ENCODE measurements at regions not wholly inside any gene's neighbourhood (a gene's known extent, or its start where the extent isn't known, plus 50 kb on each side); places are given as distances from the start of the nearest gene placed in this dataset.

DNA sequence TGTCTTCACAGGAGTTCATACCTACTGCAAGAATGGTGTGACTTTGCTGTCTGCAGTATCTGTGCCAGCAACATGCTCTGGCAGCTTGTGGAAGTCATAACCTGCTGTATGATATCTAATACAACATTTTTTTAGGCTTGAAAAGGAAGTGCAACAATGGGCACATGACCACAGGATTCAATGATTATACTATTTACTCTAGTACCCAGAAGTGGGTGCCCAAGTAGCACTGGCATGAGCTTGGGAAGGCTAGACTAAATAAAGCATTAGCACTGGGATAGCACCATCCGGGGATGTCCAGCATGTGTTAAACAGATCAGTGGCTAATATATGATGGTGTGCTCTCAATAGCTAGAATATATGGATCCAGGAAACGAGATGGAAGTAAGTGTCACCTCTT, 98.6 kb upstream of the PDE4B start:
- TF ChIP-seq, protein P1, sequence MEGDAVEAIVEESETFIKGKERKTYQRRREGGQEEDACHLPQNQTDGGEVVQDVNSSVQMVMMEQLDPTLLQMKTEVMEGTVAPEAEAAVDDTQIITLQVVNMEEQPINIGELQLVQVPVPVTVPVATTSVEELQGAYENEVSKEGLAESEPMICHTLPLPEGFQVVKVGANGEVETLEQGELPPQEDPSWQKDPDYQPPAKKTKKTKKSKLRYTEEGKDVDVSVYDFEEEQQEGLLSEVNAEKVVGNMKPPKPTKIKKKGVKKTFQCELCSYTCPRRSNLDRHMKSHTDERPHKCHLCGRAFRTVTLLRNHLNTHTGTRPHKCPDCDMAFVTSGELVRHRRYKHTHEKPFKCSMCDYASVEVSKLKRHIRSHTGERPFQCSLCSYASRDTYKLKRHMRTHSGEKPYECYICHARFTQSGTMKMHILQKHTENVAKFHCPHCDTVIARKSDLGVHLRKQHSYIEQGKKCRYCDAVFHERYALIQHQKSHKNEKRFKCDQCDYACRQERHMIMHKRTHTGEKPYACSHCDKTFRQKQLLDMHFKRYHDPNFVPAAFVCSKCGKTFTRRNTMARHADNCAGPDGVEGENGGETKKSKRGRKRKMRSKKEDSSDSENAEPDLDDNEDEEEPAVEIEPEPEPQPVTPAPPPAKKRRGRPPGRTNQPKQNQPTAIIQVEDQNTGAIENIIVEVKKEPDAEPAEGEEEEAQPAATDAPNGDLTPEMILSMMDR (IDR thresholded peaks at IDR 0.05; ENCODE audit: low read depth, low read length, missing input control) = no peak
- no peak for TF ChIP-seq HNF4A (conservative IDR thresholded peaks at IDR 0.05)
- TF ChIP-seq, protein P2, sequence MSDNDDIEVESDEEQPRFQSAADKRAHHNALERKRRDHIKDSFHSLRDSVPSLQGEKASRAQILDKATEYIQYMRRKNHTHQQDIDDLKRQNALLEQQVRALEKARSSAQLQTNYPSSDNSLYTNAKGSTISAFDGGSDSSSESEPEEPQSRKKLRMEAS (IDR thresholded peaks at IDR 0.05) = no peak
- TF ChIP-seq, protein P3, sequence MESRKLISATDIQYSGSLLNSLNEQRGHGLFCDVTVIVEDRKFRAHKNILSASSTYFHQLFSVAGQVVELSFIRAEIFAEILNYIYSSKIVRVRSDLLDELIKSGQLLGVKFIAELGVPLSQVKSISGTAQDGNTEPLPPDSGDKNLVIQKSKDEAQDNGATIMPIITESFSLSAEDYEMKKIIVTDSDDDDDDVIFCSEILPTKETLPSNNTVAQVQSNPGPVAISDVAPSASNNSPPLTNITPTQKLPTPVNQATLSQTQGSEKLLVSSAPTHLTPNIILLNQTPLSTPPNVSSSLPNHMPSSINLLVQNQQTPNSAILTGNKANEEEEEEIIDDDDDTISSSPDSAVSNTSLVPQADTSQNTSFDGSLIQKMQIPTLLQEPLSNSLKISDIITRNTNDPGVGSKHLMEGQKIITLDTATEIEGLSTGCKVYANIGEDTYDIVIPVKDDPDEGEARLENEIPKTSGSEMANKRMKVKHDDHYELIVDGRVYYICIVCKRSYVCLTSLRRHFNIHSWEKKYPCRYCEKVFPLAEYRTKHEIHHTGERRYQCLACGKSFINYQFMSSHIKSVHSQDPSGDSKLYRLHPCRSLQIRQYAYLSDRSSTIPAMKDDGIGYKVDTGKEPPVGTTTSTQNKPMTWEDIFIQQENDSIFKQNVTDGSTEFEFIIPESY (IDR thresholded peaks at IDR 0.05) = no peak
- no peak for TF ChIP-seq HNF4G (IDR thresholded peaks at IDR 0.05)
- TF ChIP-seq RXRA (IDR thresholded peaks at IDR 0.05) = no peak
- TF ChIP-seq SP1 (IDR thresholded peaks at IDR 0.05) = no peak
- TF ChIP-seq FOXA1 (IDR thresholded peaks at IDR 0.05) = no peak
- no peak for TF ChIP-seq RAD21 (IDR thresholded peaks at IDR 0.05)
- no peak for TF ChIP-seq GABPA (IDR thresholded peaks at IDR 0.05 in 1 of 2, conservative IDR thresholded peaks at IDR 0.05 in 1 of 2)
- no peak for TF ChIP-seq JUND (IDR thresholded peaks at IDR 0.05)
- TF ChIP-seq, protein P4, sequence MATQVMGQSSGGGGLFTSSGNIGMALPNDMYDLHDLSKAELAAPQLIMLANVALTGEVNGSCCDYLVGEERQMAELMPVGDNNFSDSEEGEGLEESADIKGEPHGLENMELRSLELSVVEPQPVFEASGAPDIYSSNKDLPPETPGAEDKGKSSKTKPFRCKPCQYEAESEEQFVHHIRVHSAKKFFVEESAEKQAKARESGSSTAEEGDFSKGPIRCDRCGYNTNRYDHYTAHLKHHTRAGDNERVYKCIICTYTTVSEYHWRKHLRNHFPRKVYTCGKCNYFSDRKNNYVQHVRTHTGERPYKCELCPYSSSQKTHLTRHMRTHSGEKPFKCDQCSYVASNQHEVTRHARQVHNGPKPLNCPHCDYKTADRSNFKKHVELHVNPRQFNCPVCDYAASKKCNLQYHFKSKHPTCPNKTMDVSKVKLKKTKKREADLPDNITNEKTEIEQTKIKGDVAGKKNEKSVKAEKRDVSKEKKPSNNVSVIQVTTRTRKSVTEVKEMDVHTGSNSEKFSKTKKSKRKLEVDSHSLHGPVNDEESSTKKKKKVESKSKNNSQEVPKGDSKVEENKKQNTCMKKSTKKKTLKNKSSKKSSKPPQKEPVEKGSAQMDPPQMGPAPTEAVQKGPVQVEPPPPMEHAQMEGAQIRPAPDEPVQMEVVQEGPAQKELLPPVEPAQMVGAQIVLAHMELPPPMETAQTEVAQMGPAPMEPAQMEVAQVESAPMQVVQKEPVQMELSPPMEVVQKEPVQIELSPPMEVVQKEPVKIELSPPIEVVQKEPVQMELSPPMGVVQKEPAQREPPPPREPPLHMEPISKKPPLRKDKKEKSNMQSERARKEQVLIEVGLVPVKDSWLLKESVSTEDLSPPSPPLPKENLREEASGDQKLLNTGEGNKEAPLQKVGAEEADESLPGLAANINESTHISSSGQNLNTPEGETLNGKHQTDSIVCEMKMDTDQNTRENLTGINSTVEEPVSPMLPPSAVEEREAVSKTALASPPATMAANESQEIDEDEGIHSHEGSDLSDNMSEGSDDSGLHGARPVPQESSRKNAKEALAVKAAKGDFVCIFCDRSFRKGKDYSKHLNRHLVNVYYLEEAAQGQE (IDR thresholded peaks at IDR 0.05) = no peak
